Neuronal stem cell (in vitro differentiated cells): ENCODE measurements at regions not wholly inside any gene's neighbourhood (a gene's known extent, or its start where the extent isn't known, plus 50 kb on each side); places are given as distances from the start of the nearest gene placed in this dataset.

Experiments used
- DNase-seq: peaks from one replicate; pipeline ENCODE4 v3.0.0-alpha.2; 2013; ENCODE audit warnings: low spot score
- H2AFZ ChIP-seq: one replicate; pipeline ENCODE4 v1.6.1; 2013; ENCODE audit warnings: mild to moderate bottlenecking, low read length, inconsistent platforms
- H2AK5ac ChIP-seq: 2 replicates; pipeline ENCODE4 v1.6.1; 2013; ENCODE audit warnings: low read depth, mild to moderate bottlenecking, inconsistent platforms, low read length, moderate library complexity, mixed read lengths
- H2BK120ac ChIP-seq: 2 replicates; pipeline ENCODE4 v1.6.1; 2013; ENCODE audit warnings: low read depth, mild to moderate bottlenecking, inconsistent platforms, low read length, moderate library complexity, mixed read lengths
- H2BK12ac ChIP-seq: one replicate; pipeline ENCODE4 v1.6.1; 2013; ENCODE audit warnings: low read length, inconsistent platforms
- H2BK15ac ChIP-seq: 2 replicates; pipeline ENCODE4 v1.6.1; 2013; ENCODE audit warnings: mild to moderate bottlenecking, low read length, inconsistent platforms, mixed read lengths
- H2BK5ac ChIP-seq: one replicate; pipeline ENCODE4 v1.6.1; 2013; ENCODE audit warnings: inconsistent platforms, mild to moderate bottlenecking, low read length, moderate library complexity
- H3K14ac ChIP-seq: one replicate; pipeline ENCODE4 v1.6.1; 2013; ENCODE audit warnings: low read length, inconsistent platforms
- H3K18ac ChIP-seq: 2 replicates; pipeline ENCODE4 v1.6.1; 2013; ENCODE audit warnings: low read length, inconsistent platforms
- H3K23ac ChIP-seq: 2 replicates; pipeline ENCODE4 v1.6.1; 2013; ENCODE audit warnings: low read depth, mild to moderate bottlenecking, mixed read lengths, low read length, inconsistent platforms; ENCODE audit not compliant: poor library complexity
- H3K27ac ChIP-seq: replicated peaks from 3 replicates; pipeline ENCODE4 v1.5.1; 2013; ENCODE audit warnings: low read length, inconsistent platforms
- H3K27me3 ChIP-seq, 3 experiments: 2 replicates each; pipeline ENCODE4 v1.6.1; 2013; ENCODE audit warnings: low read length in 3 of 3, mild to moderate bottlenecking in 2 of 3, inconsistent platforms in 1 of 3, low read depth in 1 of 3, mixed read lengths in 1 of 3, moderate library complexity in 1 of 3; ENCODE audit not compliant: control insufficient read depth in 3 of 3, insufficient read depth in 3 of 3
- H3K36me3 ChIP-seq, 2 donors: replicated peaks in 1 of 2; 2 replicates each; pipeline ENCODE4 v1.6.1; 2013; ENCODE audit warnings: low read length in 2 of 2; ENCODE audit not compliant: control insufficient read depth in 2 of 2, insufficient read depth in 2 of 2
- H3K4ac ChIP-seq: 2 replicates; pipeline ENCODE4 v1.6.1; 2013; ENCODE audit warnings: inconsistent platforms, mild to moderate bottlenecking, low read length, moderate library complexity
- H3K4me1 ChIP-seq, 2 donors: 1 replicate in 1 of 2; 2 replicates in 1 of 2; pipeline ENCODE4 v1.6.1; 2013; ENCODE audit warnings: low read length in 2 of 2, low read depth in 1 of 2; ENCODE audit not compliant: control insufficient read depth in 2 of 2, insufficient read depth in 1 of 2
- H3K4me2 ChIP-seq: one replicate; pipeline ENCODE4 v1.6.1; 2013; ENCODE audit warnings: mild to moderate bottlenecking, low read length, inconsistent platforms; ENCODE audit not compliant: insufficient read depth, poor library complexity, severe bottlenecking
- H3K4me3 ChIP-seq, 2 donors: 2 replicates each; pipeline ENCODE4 v1.5.1; 2013; ENCODE audit warnings: low read length in 2 of 2, mild to moderate bottlenecking in 2 of 2, inconsistent platforms in 1 of 2, moderate library complexity in 1 of 2
- H3K79me1 ChIP-seq: one replicate; pipeline ENCODE4 v1.6.1; 2013; ENCODE audit warnings: low read depth, mild to moderate bottlenecking, inconsistent platforms, low read length, moderate library complexity
- H3K9ac ChIP-seq: one replicate; pipeline ENCODE4 v1.6.1; 2013; ENCODE audit warnings: mild to moderate bottlenecking, low read depth, low read length, inconsistent platforms; ENCODE audit not compliant: poor library complexity
- H3K9me3 ChIP-seq, 2 donors: replicated peaks in 1 of 2; 2 replicates each; pipeline versions ENCODE3 to v1.6.1; 2013; ENCODE audit warnings: low read length in 2 of 2, mild to moderate bottlenecking in 2 of 2, inconsistent platforms in 1 of 2, low read depth in 1 of 2, mixed read lengths in 1 of 2, moderate library complexity in 1 of 2; ENCODE audit not compliant: control insufficient read depth in 2 of 2, insufficient read depth in 1 of 2
- H4K8ac ChIP-seq: one replicate; pipeline ENCODE4 v1.6.1; 2013; ENCODE audit warnings: low read depth, mild to moderate bottlenecking, inconsistent platforms, low read length, moderate library complexity
- H4K91ac ChIP-seq: one replicate; pipeline ENCODE4 v1.6.1; 2013; ENCODE audit warnings: low read length, low read depth, mild to moderate bottlenecking, inconsistent platforms; ENCODE audit not compliant: poor library complexity
- WGBS, 2 donors: extraction: QIAGEN DNeasy Blood & Tissue Kit; methylation state at CpG; one replicate each; pipeline ENCODE4 v1.1.7; 2013; ENCODE audit warnings: missing lambda C conversion rate in 2 of 2, mixed read lengths in 1 of 2; ENCODE audit not compliant: insufficient read length in 2 of 2, insufficient replicate concordance in 1 of 2; ENCODE audit errors: extremely low coverage in 2 of 2; 5-methylcytosine and 5-hydroxymethylcytosine counted together

DNA sequence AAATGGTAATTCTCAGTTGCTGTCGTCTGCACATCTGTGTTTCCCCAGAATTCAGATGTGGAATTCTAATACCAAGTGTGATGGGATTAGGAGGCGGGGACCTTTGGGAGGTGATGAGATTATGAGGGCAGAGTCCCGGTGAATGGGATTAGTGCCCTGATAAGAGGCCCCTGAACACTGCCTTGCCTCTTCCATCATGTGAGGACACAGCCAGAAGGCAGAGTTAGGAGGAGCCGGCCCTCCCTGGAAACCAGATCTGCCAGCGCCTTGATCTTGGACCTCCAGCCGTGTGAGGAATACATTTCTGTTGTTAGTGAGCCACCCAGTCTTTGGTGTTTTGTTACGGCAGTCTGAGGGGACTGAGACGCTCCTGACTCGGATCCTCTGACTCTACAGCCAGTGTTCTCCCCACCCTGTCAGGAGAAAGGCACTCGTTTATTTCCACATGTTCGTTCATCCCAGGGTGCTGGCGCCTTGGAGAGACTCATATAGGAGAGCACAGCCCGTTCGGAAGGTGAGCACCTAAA is 395.0 kb downstream of the ZNF516 start:
- Histone ChIP-seq H3K79me1 (no peaks in the 10 kb centered on the region), H3K14ac (no peak overlapping the region), H3K4me3 (no peak overlapping the region), H4K91ac (no peak overlapping the region), H2BK5ac (no peak overlapping the region), H3K9ac (no peak overlapping the region), H3K4me1 (no peaks in the 10 kb centered on the region), H2AK5ac (no peak overlapping the region), H3K27me3 (no peaks in the 10 kb centered on the region), H4K8ac (no peak overlapping the region), H3K4me2 (no peak overlapping the region), H3K36me3 (no peaks in the 10 kb centered on the region), H3K27ac (no peak overlapping the region), H3K4ac (no peak overlapping the region), H2BK15ac (no peak overlapping the region), H3K23ac (no peak overlapping the region), H3K9me3 (no peaks in the 10 kb centered on the region), H2BK12ac (no peak overlapping the region), H3K18ac (no peak overlapping the region), H2BK120ac (no peak overlapping the region), H2AFZ (no peak overlapping the region)
- no CpG with 5 or more reads among the region's 14 CpGs for WGBS, 2 donors
- DNase-seq: no peak

GRCh38 chr18:76098674-76099411 is 396.2 kb downstream of the ZNF516 start:
- Histone ChIP-seq H2AK5ac (no peak overlapping the region), H3K23ac (no peak overlapping the region), H3K4me2 (no peak overlapping the region), H3K14ac (no peak overlapping the region), H3K27ac (no peak overlapping the region), H2AFZ (no peak overlapping the region), H2BK5ac (no peak overlapping the region), H2BK15ac (no peak overlapping the region), H3K4me1 (no peaks in the 10 kb centered on the region), H3K18ac (no peak overlapping the region), H2BK120ac (no peak overlapping the region), H4K91ac (no peak overlapping the region), H3K79me1 (no peaks in the 10 kb centered on the region), H3K36me3 (no peaks in the 10 kb centered on the region), H3K27me3 (no peaks in the 10 kb centered on the region), H3K4me3 (no peak overlapping the region), H3K9me3 (peaks cover 0 to 2% of the 10 kb centered on the region in 2 donors), H3K9ac (no peak overlapping the region), H3K4ac (no peak overlapping the region), H2BK12ac (no peak overlapping the region), H4K8ac (no peak overlapping the region)
- no CpG with 5 or more reads among the region's 10 CpGs for WGBS, 2 donors
- DNase-seq: no peak

- H3K27ac ChIP-seq: no peak overlapping the region
- no peak overlapping the region for H2AFZ ChIP-seq
- no peaks in the 10 kb centered on the region for H3K4me1 ChIP-seq
- no peak overlapping the region for H3K14ac ChIP-seq
- H2BK15ac ChIP-seq: no peak overlapping the region
- H4K8ac ChIP-seq: no peak overlapping the region
- no peak overlapping the region for H3K9ac ChIP-seq
- no peaks in the 10 kb centered on the region for H3K79me1 ChIP-seq
- no peak overlapping the region for H3K23ac ChIP-seq
- no peak overlapping the region for H2BK5ac ChIP-seq
- no peak overlapping the region for H3K4me2 ChIP-seq
- peak overlapping the region; percentile 69 for H3K18ac ChIP-seq
- no peak overlapping the region for H2AK5ac ChIP-seq
- H3K4ac ChIP-seq: no peak overlapping the region
- H3K27me3 ChIP-seq: no peaks in the 10 kb centered on the region
- no CpG with 5 or more reads among the region's 12 CpGs for WGBS, 2 donors
- H4K91ac ChIP-seq: no peak overlapping the region
- no peak for DNase-seq
- no peak overlapping the region for H3K4me3 ChIP-seq
- H2BK12ac ChIP-seq: no peak overlapping the region
- H2BK120ac ChIP-seq: peak overlapping the region; percentile 85
- H3K36me3 ChIP-seq: no peaks in the 10 kb centered on the region
- peaks cover 0 to 5% of the 10 kb centered on the region in 2 donors for H3K9me3 ChIP-seq
Measured at GRCh38 chr18:76081536-76081935, 413.5 kb downstream of the ZNF516 start.

DNA sequence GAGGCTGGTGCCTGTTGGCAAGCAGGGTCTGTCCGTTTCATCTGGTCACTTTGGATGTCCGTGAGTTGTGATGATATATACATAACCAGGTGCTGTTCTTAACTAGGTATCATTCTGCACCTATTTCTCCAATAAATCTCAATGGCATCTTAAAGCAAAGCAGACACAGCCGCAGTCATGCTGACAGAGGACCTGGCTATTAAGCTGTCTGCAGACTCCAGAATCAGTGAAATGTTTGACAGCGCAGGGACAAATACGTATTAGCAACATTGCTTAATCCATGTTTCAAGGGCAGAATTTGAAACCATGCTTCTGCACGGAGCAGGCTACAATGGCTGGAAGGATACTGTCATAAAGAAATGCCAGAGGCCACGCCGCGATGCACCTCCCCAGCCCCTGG is 414.6 kb downstream of the ZNF516 start:
- H2AK5ac ChIP-seq: no peak overlapping the region
- H3K36me3 ChIP-seq: no peaks in the 10 kb centered on the region
- no peak overlapping the region for H2BK15ac ChIP-seq
- H3K27me3 ChIP-seq: no peaks in the 10 kb centered on the region
- no peak overlapping the region for H2BK5ac ChIP-seq
- no peak overlapping the region for H3K27ac ChIP-seq
- no peak overlapping the region for H2AFZ ChIP-seq
- no peak for DNase-seq
- no peak overlapping the region for H3K4ac ChIP-seq
- no CpG with 5 or more reads among the region's 9 CpGs for WGBS, 2 donors
- H3K4me2 ChIP-seq: no peak overlapping the region
- no peak overlapping the region for H4K91ac ChIP-seq
- no peak overlapping the region for H2BK12ac ChIP-seq
- no peak overlapping the region for H3K9ac ChIP-seq
- H3K18ac ChIP-seq: no peak overlapping the region
- H3K4me3 ChIP-seq: no peak overlapping the region
- H3K9me3 ChIP-seq: peaks cover 0 to 5% of the 10 kb centered on the region in 2 donors
- no peak overlapping the region for H3K14ac ChIP-seq
- H3K4me1 ChIP-seq: no peaks in the 10 kb centered on the region
- no peak overlapping the region for H4K8ac ChIP-seq
- H3K23ac ChIP-seq: no peak overlapping the region
- H2BK120ac ChIP-seq: no peak overlapping the region
- no peaks in the 10 kb centered on the region for H3K79me1 ChIP-seq
